Activated B cell treated with CpG ODN at 0.5 μM for 24 hours (primary cell): ENCODE measurements at regions not wholly inside any gene's neighbourhood (a gene's known extent, or its start where the extent isn't known, plus 50 kb on each side); places are given as distances from the start of the nearest gene placed in this dataset.

Experiments
- ATAC-seq: fragments of 200-7000 bp; cut with Tn5 transposase; one replicate; pipeline ENCODE4 v1.10.0; 2021; ENCODE audit warnings: low read depth, mild to moderate bottlenecking, moderate library complexity
- CTCF ChIA-PET: fragments of 350-600 bp; sonication (Branson Sonifier 250); formaldehyde crosslinking; loops from one replicate; lab custom pipeline; 2021; ENCODE audit warnings: antibody characterized with exemption; lab: Charles Lee
- POLR2A ChIA-PET: fragments of 350-600 bp; sonication (Branson Sonifier 250); formaldehyde crosslinking; loops from one replicate; lab custom pipeline; 2021; ENCODE audit warnings: antibody characterized with exemption; lab: Charles Lee
- DNase-seq: peaks from one replicate; pipeline ENCODE4 v3.0.0; 2022
- H3K27ac Mint-ChIP-seq: one replicate; pipeline ENCODE4 v1.8.0; 2020; ENCODE audit warnings: mixed read lengths
- H3K27me3 Mint-ChIP-seq: one replicate; pipeline ENCODE4 v1.8.0; 2021; ENCODE audit warnings: mixed read lengths
- H3K36me3 Mint-ChIP-seq: one replicate; pipeline ENCODE4 v1.8.0; 2021; ENCODE audit warnings: low read depth, mixed read lengths
- H3K4me1 Mint-ChIP-seq: one replicate; pipeline ENCODE4 v1.8.0; 2021; ENCODE audit warnings: mixed read lengths
- H3K4me3 Mint-ChIP-seq: one replicate; pipeline ENCODE4 v1.8.0; 2020; ENCODE audit warnings: mild to moderate bottlenecking, mixed read lengths
- H3K9me3 Mint-ChIP-seq: one replicate; pipeline ENCODE4 v1.8.0; 2020; ENCODE audit warnings: mixed read lengths
- CTCF ChIP-seq: fragments of 200-600 bp; IDR thresholded peaks from one replicate; pipeline ENCODE4 v1.8.0; 2022; ENCODE audit warnings: antibody characterized with exemption, mild to moderate bottlenecking
- intact Hi-C: fragments of 100-400 bp; cut with micrococcal nuclease; formaldehyde crosslinking; loops from one replicate; pipeline ENCODE4 v1.15.1; 2024

GRCh38 chr6:164554700-164555476 is 754.5 kb downstream of the C6orf118 start:
- TF ChIP-seq CTCF, result no peak
- Mint-ChIP-seq H3K9me3 (peaks cover 16% of the 10 kb centered on the region), H3K27me3 (no peaks in the 10 kb centered on the region), H3K27ac (no peak overlapping the region), H3K4me1 (no peaks in the 10 kb centered on the region), H3K4me3 (no peak overlapping the region), H3K36me3 (no peaks in the 10 kb centered on the region)
- DNase-seq (no peak), ATAC-seq (no peak)
- ChIA-PET CTCF (no interaction called here), POLR2A (no interaction called here)
- intact Hi-C loops, result no loop called here

- H3K4me1 Mint-ChIP-seq, result no peaks in the 10 kb centered on the region
- ChIA-PET CTCF (no interaction called here), POLR2A (no interaction called here)
- no peak for DNase-seq
- peaks cover 19% of the 10 kb centered on the region for H3K9me3 Mint-ChIP-seq
- intact Hi-C loops, result no loop called here
- no peak overlapping the region for H3K4me3 Mint-ChIP-seq
- H3K27ac Mint-ChIP-seq, result no peak overlapping the region
- no peak for TF ChIP-seq CTCF
- ATAC-seq, result no peak
- H3K36me3 Mint-ChIP-seq, result no peaks in the 10 kb centered on the region
- H3K27me3 Mint-ChIP-seq, result no peaks in the 10 kb centered on the region
These were observed 755.2 kb downstream of the C6orf118 start for GRCh38 chr6:164554226-164554625.

GRCh38 chr6:164551706-164552105 is 757.7 kb downstream of the C6orf118 start:
- H3K4me3 Mint-ChIP-seq, result no peak overlapping the region
- H3K9me3 Mint-ChIP-seq, result peaks cover 12% of the 10 kb centered on the region
- intact Hi-C loops, result no loop called here
- no peaks in the 10 kb centered on the region for H3K36me3 Mint-ChIP-seq
- no peaks in the 10 kb centered on the region for H3K27me3 Mint-ChIP-seq
- DNase-seq, result no peak
- H3K4me1 Mint-ChIP-seq, result no peaks in the 10 kb centered on the region
- ATAC-seq, result no peak
- TF ChIP-seq CTCF, result no peak
- ChIA-PET CTCF (no interaction called here), POLR2A (no interaction called here)
- H3K27ac Mint-ChIP-seq, result no peak overlapping the region

- no peak for TF ChIP-seq CTCF
- Mint-ChIP-seq H3K4me3 (no peak overlapping the region), H3K27ac (no peak overlapping the region), H3K27me3 (no peaks in the 10 kb centered on the region), H3K4me1 (no peaks in the 10 kb centered on the region), H3K9me3 (peaks cover 9% of the 10 kb centered on the region), H3K36me3 (no peaks in the 10 kb centered on the region)
- intact Hi-C loops, result no loop called here
- DNase-seq (no peak), ATAC-seq (no peak)
- CTCF ChIA-PET, result no interaction called here
- POLR2A ChIA-PET, result no interaction called here
These were observed 762.3 kb downstream of the C6orf118 start for GRCh38 chr6:164547076-164547475.

GRCh38 chr6:164546263-164546662 is 763.1 kb downstream of the C6orf118 start:
- CTCF ChIA-PET, result no interaction called here
- no peak for TF ChIP-seq CTCF
- DNase-seq, result no peak
- H3K27ac Mint-ChIP-seq, result no peak overlapping the region
- no peak for ATAC-seq
- intact Hi-C loops, result no loop called here
- H3K27me3 Mint-ChIP-seq, result no peaks in the 10 kb centered on the region
- H3K9me3 Mint-ChIP-seq, result peaks cover 10% of the 10 kb centered on the region
- no peaks in the 10 kb centered on the region for H3K36me3 Mint-ChIP-seq
- H3K4me3 Mint-ChIP-seq, result no peak overlapping the region
- H3K4me1 Mint-ChIP-seq, result no peaks in the 10 kb centered on the region
- POLR2A ChIA-PET, result no interaction called here
